ENCODE measurements at regions not wholly inside any gene's neighbourhood (a gene's known extent, or its start where the extent isn't known, plus 50 kb on each side); places are given as distances from the start of the nearest gene placed in this dataset.
"Not testable (repeated sequence)": the region's sequence is repeated elsewhere in the genome, so short reads cannot be mapped to it uniquely, and the experiment has no call there.

GRCh38 chr5:85337435-85337834 is 952.8 kb upstream of the EDIL3 start:
- intact Hi-C loops (cut with DNase I): no loop called here

GRCh38 chr5:85340790-85341189 is 956.1 kb upstream of the EDIL3 start:
- Histone ChIP-seq H3K27me3 (no peaks in the 10 kb centered on the region), H3K4me3 (no peak overlapping the region), H3K27ac (no peak overlapping the region), H3K9me3 (no peaks in the 10 kb centered on the region), H3K36me3 (no peaks in the 10 kb centered on the region), H3K4me1 (no peaks in the 10 kb centered on the region)
- TF ChIP-seq, protein P1, sequence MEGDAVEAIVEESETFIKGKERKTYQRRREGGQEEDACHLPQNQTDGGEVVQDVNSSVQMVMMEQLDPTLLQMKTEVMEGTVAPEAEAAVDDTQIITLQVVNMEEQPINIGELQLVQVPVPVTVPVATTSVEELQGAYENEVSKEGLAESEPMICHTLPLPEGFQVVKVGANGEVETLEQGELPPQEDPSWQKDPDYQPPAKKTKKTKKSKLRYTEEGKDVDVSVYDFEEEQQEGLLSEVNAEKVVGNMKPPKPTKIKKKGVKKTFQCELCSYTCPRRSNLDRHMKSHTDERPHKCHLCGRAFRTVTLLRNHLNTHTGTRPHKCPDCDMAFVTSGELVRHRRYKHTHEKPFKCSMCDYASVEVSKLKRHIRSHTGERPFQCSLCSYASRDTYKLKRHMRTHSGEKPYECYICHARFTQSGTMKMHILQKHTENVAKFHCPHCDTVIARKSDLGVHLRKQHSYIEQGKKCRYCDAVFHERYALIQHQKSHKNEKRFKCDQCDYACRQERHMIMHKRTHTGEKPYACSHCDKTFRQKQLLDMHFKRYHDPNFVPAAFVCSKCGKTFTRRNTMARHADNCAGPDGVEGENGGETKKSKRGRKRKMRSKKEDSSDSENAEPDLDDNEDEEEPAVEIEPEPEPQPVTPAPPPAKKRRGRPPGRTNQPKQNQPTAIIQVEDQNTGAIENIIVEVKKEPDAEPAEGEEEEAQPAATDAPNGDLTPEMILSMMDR (IDR thresholded peaks at IDR 0.05): no peak
- DNase-seq: no peak
- intact Hi-C loops (cut with DNase I): no loop called here
- no peak for ATAC-seq

More at GRCh38 chr5:85337435-85337834, 952.8 kb upstream of the EDIL3 start:
- H3K27ac ChIP-seq: no peak overlapping the region
- DNase-seq (no peak), ATAC-seq (no peak)
- no peaks in the 10 kb centered on the region for H3K4me1 ChIP-seq
- H3K27me3 ChIP-seq: no peaks in the 10 kb centered on the region
- no peak overlapping the region for H3K4me3 ChIP-seq
- TF ChIP-seq, protein P1 (IDR thresholded peaks at IDR 0.05): no peak
- H3K9me3 ChIP-seq: no peaks in the 10 kb centered on the region
- no peaks in the 10 kb centered on the region for H3K36me3 ChIP-seq

DNA sequence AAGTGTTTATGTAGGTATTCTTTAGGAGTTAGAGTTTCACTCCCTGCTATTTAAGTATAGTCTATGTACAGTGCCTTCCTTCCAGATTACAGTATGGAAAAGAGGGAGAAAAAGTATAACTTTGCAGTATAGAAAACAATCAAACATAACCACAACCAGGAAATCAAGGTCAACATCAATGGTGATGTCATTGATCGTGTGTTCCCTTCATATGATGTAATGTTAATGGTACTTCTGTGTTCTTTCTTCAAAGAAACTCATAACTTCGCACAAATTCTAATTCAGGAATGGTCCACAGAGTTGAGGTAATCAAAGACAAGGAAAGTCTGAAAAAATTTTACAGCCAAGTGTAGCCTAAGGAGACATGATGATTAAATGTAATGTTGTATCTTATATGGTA is 961.1 kb upstream of the EDIL3 start:
- DNase-seq (no peak), ATAC-seq (no peak)
- H3K4me3 ChIP-seq: no peak overlapping the region
- TF ChIP-seq, protein P1 (IDR thresholded peaks at IDR 0.05): no peak
- no peaks in the 10 kb centered on the region for H3K9me3 ChIP-seq
- intact Hi-C loops (cut with DNase I): no loop called here
- H3K4me1 ChIP-seq: no peaks in the 10 kb centered on the region
- no peaks in the 10 kb centered on the region for H3K36me3 ChIP-seq
- no peak overlapping the region for H3K27ac ChIP-seq
- H3K27me3 ChIP-seq: no peaks in the 10 kb centered on the region

DNA sequence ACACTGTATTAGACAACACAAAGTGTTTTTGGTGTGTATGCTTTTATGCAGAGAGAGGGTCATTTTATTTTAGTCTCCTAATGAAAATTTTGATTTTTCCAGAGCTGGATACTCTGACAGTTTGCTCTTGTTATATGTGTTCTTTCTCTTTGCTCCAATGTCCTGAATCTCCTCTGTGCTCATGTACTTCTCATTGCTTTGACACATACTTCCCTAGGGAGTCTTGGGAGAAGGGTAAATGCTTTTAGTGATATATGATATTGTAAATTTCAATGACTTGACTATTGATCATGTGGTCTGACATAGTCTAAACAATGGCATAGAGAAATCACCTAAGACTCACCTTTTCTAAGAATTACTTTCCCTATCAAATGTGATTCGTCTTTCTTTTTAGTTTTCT is 972.6 kb upstream of the EDIL3 start:
- H3K4me1 ChIP-seq: no peaks in the 10 kb centered on the region
- no peaks in the 10 kb centered on the region for H3K9me3 ChIP-seq
- no peaks in the 10 kb centered on the region for H3K36me3 ChIP-seq
- intact Hi-C loops (cut with DNase I): no loop called here
- no peak overlapping the region for H3K4me3 ChIP-seq
- TF ChIP-seq, protein P1 (IDR thresholded peaks at IDR 0.05): no peak
- DNase-seq: no peak
- no peak for ATAC-seq
- H3K27me3 ChIP-seq: no peaks in the 10 kb centered on the region
- no peak overlapping the region for H3K27ac ChIP-seq

- no peak for ATAC-seq
- no peak overlapping the region for H3K4me3 ChIP-seq
- TF ChIP-seq, protein P1 (IDR thresholded peaks at IDR 0.05): no peak
- no peaks in the 10 kb centered on the region for H3K36me3 ChIP-seq
- H3K27me3 ChIP-seq: no peaks in the 10 kb centered on the region
- H3K9me3 ChIP-seq: no peaks in the 10 kb centered on the region
- no peak for DNase-seq
- H3K4me1 ChIP-seq: no peaks in the 10 kb centered on the region
- no peak overlapping the region for H3K27ac ChIP-seq
- intact Hi-C loops (cut with DNase I): no loop called here
Observed at GRCh38 chr5:85375525-85375924, 990.8 kb upstream of the EDIL3 start.

DNA sequence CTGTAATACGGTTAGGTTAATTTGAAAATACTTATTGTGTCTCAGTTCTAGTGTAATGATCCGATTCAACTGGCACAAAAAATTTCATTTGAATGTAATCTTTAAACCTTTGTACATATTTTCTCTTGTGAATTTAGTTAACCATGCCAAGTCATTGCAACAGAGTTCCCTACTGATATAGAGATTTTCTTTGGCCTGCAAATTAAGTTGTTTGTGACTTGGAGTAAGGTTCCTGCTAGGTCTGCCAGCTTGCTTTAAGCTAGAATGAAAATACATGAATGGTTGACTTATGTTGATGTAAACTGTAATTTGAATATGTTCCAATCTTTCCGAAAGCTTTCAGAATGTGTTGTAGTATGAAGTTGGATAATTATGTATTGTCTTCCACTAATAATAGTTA is 1004.1 kb upstream of the EDIL3 start:
- TF ChIP-seq, protein P1 (IDR thresholded peaks at IDR 0.05): no peak
- H3K36me3 ChIP-seq: no peaks in the 10 kb centered on the region
- intact Hi-C loops (cut with DNase I): no loop called here
- no peaks in the 10 kb centered on the region for H3K4me1 ChIP-seq
- H3K9me3 ChIP-seq: no peaks in the 10 kb centered on the region
- no peak overlapping the region for H3K4me3 ChIP-seq
- H3K27me3 ChIP-seq: no peaks in the 10 kb centered on the region
- no peak for ATAC-seq
- DNase-seq: no peak
- H3K27ac ChIP-seq: no peak overlapping the region

- H3K27me3 ChIP-seq; H3K36me3 ChIP-seq; intact Hi-C loops (cut with DNase I); H3K4me1 ChIP-seq; DNase-seq; H3K27ac ChIP-seq; H3K9me3 ChIP-seq; H3K4me3 ChIP-seq; ATAC-seq: not testable (repeated sequence)
Observed at GRCh38 chr5:85392309-85392708, 1007.6 kb upstream of the EDIL3 start.
